Thymus (tissue), 11 donors: ENCODE measurements at regions not wholly inside any gene's neighbourhood (a gene's known extent, or its start where the extent isn't known, plus 50 kb on each side); places are given as distances from the start of the nearest gene placed in this dataset.
"Not testable (repeated sequence)": the region's sequence is repeated elsewhere in the genome, so short reads cannot be mapped to it uniquely, and the experiment has no call there.

Experiments
- DNase-seq, 9 donors: peaks; one replicate each; pipeline ENCODE4 v3.0.0-alpha.2; 2013; ENCODE audit warnings: low spot score in 9 of 9, low read depth in 6 of 9, missing footprints in 1 of 9
- H3K27ac ChIP-seq, 2 donors: one replicate each; pipeline ENCODE4 v1.5.1; 2013; ENCODE audit warnings: control low read depth in 1 of 2, low read depth in 1 of 2, low read length in 1 of 2, mild to moderate bottlenecking in 1 of 2, moderate library complexity in 1 of 2
- H3K27me3 ChIP-seq, 2 donors: one replicate each; pipeline ENCODE4 v1.5.1; 2013; ENCODE audit warnings: low read length in 1 of 2; ENCODE audit not compliant: control insufficient read depth in 2 of 2, insufficient read depth in 1 of 2
- H3K36me3 ChIP-seq, 2 donors: one replicate each; pipeline ENCODE4 v1.5.1; 2013; ENCODE audit warnings: low read length in 1 of 2, mild to moderate bottlenecking in 1 of 2, moderate library complexity in 1 of 2; ENCODE audit not compliant: control insufficient read depth in 2 of 2, insufficient read depth in 2 of 2
- H3K4me1 ChIP-seq, 2 donors: one replicate each; pipeline ENCODE4 v1.5.1; 2013; ENCODE audit warnings: low read length in 2 of 2; ENCODE audit not compliant: control insufficient read depth in 2 of 2, insufficient read depth in 2 of 2
- H3K4me3 ChIP-seq, 2 donors: one replicate each; pipeline ENCODE4 v1.5.1; 2013; ENCODE audit warnings: low read length in 2 of 2, control low read depth in 1 of 2, mild to moderate bottlenecking in 1 of 2
- H3K9me3 ChIP-seq, 2 donors: one replicate each; pipeline ENCODE4 v1.5.1; 2013; ENCODE audit warnings: low read length in 1 of 2, mild to moderate bottlenecking in 1 of 2; ENCODE audit not compliant: control insufficient read depth in 2 of 2, insufficient read depth in 1 of 2
- WGBS: extraction: QIAGEN DNeasy Blood & Tissue Kit; methylation state at CpG from one replicate; pipeline ENCODE4 v1.1.7; 2013; 5-methylcytosine and 5-hydroxymethylcytosine counted together
- donor health status: healthy.

DNA sequence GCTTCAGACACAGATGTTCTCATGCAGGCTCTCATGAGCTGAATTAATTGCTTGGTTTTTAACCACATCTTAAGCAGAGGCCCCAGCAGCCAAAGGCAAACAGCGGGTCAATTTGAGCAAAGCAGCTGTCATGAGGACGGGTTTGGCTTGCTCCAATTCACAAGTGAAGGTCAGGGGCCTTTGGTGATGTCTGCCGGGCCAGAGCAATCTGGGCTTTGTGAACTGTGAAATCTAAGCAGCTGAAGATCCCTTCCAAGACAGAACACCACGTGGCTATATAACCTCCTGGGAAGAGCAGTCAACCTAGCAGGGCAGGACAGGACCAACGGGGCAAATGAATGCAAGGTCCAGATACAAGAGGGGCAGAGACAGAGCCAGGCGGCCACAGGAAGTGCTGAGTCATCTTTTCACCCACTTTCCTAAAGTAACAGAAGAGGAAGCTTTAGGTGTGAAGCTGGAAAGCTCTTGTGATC lies 187.3 kb upstream of the B3GAT1 start:
- no peak for DNase-seq
- no peaks in the 10 kb centered on the region for H3K36me3 ChIP-seq
- no peaks in the 10 kb centered on the region for H3K27me3 ChIP-seq
- peaks cover 0 to 3% of the 10 kb centered on the region in 2 donors for H3K9me3 ChIP-seq
- no peak overlapping the region for H3K27ac ChIP-seq
- WGBS: 45% methylated on average over 6 of the region's 6 CpGs
- H3K4me1 ChIP-seq: no peaks in the 10 kb centered on the region
- no peak overlapping the region for H3K4me3 ChIP-seq

DNA sequence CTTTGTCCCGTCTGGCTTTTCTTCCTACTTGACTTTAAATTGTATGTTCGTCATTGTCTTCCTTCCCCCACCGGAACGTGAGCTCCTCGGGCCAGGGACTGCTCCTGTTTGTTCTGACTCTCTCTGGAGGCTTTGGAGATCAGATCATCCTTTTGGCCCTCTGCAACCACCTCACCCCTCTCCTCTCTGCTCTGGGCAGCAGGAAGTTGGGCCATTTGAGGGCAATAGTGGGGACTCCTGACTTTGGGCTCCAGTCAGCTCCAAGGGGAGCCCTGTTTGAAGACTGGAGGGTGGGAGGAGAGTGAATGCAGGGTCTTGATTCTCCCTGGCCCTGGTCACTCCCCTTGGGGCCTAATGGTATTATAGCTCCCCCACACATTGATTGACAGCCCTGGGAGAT lies 186.3 kb upstream of the B3GAT1 start:
- no peaks in the 10 kb centered on the region for H3K27me3 ChIP-seq
- H3K4me1 ChIP-seq: no peaks in the 10 kb centered on the region
- no peak overlapping the region for H3K27ac ChIP-seq
- no peak for DNase-seq
- no peaks in the 10 kb centered on the region for H3K36me3 ChIP-seq
- 91% methylated on average over 5 of the region's 5 CpGs for WGBS
- peaks cover 0 to 3% of the 10 kb centered on the region in 2 donors for H3K9me3 ChIP-seq
- H3K4me3 ChIP-seq: no peak overlapping the region

DNA sequence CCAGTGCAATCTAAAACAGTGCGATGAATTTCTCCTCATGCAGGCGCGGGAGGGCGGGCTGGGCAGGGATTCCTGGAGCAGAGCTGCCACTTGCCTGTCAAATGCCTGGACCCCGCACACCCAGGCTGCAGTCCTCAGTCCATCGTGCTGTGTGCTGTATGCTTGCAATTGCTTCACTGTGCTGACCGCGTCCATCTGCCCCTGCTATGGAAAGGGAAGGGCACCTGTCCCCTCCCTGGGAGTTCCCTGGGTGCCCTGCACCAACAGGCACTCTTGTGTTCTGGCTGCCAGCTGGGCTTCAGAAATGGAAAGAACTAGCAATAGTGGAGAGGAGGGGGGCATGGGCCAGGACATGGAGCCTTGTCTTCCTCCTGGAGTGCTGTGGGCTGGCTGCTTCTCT lies 185.4 kb upstream of the B3GAT1 start:
- DNase-seq: no peak
- H3K4me3 ChIP-seq: no peak overlapping the region
- WGBS: 97% methylated on average over 8 of the region's 8 CpGs

DNA sequence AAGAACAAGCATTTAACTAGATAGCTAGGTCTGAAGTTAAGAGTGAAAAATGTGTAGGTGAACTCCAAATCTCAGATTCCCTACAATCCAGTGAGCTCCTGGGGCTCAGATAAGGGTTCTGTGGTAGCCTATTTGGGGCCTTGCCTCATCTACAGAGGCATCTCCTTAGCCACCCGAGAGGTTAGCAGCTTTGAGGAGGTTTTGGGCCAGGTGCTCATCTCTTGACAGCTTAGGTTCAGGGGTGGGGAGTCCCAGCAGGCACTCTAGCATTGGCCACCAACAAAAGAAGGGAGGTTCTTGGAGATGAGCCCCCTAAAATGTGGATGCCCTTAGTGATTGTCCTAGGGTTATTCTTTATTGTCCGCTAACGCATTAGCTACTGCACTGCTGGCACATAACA lies 184.4 kb upstream of the B3GAT1 start:
- no peaks in the 10 kb centered on the region for H3K27me3 ChIP-seq
- no peak overlapping the region for H3K4me3 ChIP-seq
- H3K4me1 ChIP-seq: no peaks in the 10 kb centered on the region
- H3K27ac ChIP-seq: no peak overlapping the region
- peaks cover 0 to 3% of the 10 kb centered on the region in 2 donors for H3K9me3 ChIP-seq
- WGBS: 97% methylated on average over 3 of the region's 3 CpGs
- no peaks in the 10 kb centered on the region for H3K36me3 ChIP-seq
- no peak for DNase-seq

More for the DNA sequence above, 185.4 kb upstream of the B3GAT1 start:
- Histone ChIP-seq H3K27ac (no peak overlapping the region), H3K36me3 (no peaks in the 10 kb centered on the region), H3K27me3 (no peaks in the 10 kb centered on the region), H3K9me3 (peaks cover 0 to 3% of the 10 kb centered on the region in 2 donors), H3K4me1 (no peaks in the 10 kb centered on the region)

DNA sequence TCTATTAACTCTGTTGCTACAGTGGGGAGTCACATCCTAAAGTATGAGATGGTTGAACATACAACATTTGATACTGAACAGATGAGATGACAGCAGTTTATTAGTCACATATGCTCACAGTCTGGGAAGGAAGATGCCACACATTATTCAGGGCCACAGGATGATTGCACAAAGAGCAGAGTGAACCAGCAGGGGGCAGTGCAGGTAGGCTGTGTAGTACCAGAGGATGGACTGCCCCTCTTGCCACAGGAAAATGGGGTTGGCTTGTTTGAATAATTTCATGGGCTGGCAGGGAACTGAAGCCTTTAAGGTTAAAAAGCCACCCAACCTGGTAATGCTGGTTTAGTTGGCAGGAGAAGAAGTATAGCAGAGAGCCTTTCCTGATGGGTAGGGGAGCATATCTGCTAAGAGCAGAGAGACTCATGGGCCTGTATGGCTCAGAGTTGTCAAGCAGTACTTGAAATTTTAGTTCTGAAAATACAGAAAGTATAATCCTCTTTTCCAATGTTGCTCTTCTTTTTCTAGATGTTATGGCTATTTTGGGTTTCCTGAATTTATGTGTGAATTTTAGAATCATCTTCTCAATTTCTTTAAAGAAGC lies 180.4 kb upstream of the B3GAT1 start:
- Histone ChIP-seq H3K4me1 (no peaks in the 10 kb centered on the region), H3K27me3 (no peaks in the 10 kb centered on the region), H3K27ac (no peak overlapping the region), H3K9me3 (no peaks in the 10 kb centered on the region), H3K36me3 (no peaks in the 10 kb centered on the region), H3K4me3 (no peak overlapping the region)
- DNase-seq: peak in 4 of 9 donors; percentile 4 to 37 (median 17)

DNA sequence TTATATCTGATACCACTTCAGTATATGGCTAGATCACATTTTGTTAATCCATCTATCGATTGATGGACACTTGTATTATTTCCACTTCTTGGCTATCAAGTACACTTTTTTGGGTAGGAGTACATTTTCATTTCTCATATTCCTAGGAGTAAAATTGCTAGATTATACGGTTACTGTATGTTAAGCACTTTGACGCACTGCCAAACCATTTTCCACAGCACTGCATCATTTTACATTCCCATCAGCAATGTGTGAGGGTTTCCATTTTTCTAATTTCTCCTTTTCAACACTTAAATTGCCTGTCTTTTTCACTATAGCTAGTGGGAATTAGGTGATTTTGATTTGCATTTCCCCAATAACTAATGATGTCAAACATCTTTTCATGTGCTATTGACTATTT lies 179.3 kb upstream of the B3GAT1 start:
- Histone ChIP-seq H3K36me3 (no peaks in the 10 kb centered on the region), H3K27me3 (no peaks in the 10 kb centered on the region), H3K4me3 (no peak overlapping the region), H3K9me3 (no peaks in the 10 kb centered on the region), H3K27ac (no peak overlapping the region), H3K4me1 (no peaks in the 10 kb centered on the region)
- no peak for DNase-seq
- 95% methylated on average over 3 of the region's 3 CpGs for WGBS

DNA sequence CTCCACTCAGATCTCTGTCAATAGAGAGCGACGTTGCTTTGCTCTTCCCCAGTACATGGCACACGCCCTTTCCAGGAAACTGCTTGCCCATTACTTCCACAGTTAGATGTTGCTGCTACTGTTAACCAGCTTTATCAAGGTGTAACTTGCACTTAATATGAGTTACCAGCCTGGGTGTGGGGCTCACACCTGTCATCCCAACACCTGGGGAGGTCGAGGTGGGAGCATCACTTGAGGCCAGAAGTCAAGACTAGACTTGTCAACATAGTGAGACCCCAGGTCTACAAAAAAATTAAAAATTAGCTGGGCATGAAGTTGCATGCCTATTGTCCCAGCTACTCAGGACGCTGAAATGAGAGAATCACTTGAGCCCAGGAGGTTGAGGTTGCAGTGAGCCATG lies 177.1 kb upstream of the B3GAT1 start:
- DNase-seq: no peak
- WGBS: 75% methylated on average over 5 of the region's 5 CpGs
- H3K27ac ChIP-seq: no peak overlapping the region

DNA sequence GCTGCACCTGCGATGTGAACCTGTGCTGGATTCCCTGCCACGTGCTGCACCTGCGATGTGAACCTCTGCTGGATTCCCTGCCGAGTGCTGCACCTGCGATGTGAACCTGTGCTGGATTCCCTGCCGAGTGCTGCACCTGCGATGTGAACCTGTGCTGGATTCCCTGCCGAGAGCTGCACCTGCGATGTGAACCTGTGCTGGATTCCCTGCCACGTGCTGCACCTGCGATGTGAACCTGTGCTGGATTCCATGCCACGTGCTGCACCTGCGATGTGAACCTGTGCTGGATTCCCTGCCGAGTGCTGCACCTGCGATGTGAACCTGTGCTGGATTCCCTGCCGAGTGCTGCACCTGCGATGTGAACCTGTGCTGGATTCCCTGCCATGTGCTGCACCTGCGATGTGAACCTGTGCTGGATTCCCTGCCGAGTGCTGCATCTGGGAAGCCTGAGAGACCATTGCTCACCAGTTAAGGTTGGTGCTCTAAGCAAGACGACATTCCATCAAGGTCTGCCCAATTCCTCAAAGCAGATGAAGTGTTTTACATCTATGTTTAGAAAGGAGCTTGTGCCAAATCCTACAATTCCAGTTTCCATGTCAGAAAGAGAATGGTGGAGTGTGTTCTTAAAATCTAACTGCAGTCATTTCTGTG lies 176.5 kb upstream of the B3GAT1 start:
- H3K4me3 ChIP-seq, DNase-seq, H3K27me3 ChIP-seq, H3K36me3 ChIP-seq, H3K27ac ChIP-seq, H3K4me1 ChIP-seq, H3K9me3 ChIP-seq: not testable (repeated sequence)
- 90% methylated on average over 20 of the region's 20 CpGs for WGBS

More for the DNA sequence above, 177.1 kb upstream of the B3GAT1 start:
- H3K4me1 ChIP-seq: peaks cover 0 to 2% of the 10 kb centered on the region in 2 donors
- H3K4me3 ChIP-seq: no peak overlapping the region
- peaks cover 0 to 4% of the 10 kb centered on the region in 2 donors for H3K27me3 ChIP-seq
- H3K36me3 ChIP-seq: no peaks in the 10 kb centered on the region
- no peaks in the 10 kb centered on the region for H3K9me3 ChIP-seq

DNA sequence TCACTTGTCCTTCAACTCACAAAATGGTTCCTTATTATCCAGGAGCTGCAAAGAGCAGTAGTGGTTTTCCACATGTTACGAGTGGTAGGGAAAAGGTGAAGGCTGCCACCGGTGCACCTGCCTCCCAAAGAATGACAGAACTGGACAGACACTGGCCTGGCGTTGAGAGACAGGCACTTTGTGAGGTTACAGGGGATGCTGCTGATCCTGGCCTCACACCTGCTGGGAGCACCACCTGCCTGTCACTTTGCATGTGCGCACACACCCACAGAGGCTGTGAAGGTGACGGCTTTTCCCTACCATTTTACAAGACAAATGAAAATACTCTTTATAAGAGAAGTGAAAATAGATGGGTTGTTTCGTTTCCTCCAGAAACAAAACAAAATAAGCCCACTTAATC lies 175.3 kb upstream of the B3GAT1 start:
- Histone ChIP-seq H3K9me3 (no peaks in the 10 kb centered on the region), H3K27ac (no peak overlapping the region), H3K27me3 (peaks cover 0 to 7% of the 10 kb centered on the region in 2 donors), H3K36me3 (no peaks in the 10 kb centered on the region), H3K4me3 (no peak overlapping the region), H3K4me1 (peaks cover 0 to 2% of the 10 kb centered on the region in 2 donors)
- WGBS: 93% methylated on average over 6 of the region's 6 CpGs
- DNase-seq: no peak
